Fibroblast of peridontal ligament (primary cell): ENCODE measurements at regions not wholly inside any gene's neighbourhood (a gene's known extent, or its start where the extent isn't known, plus 50 kb on each side); places are given as distances from the start of the nearest gene placed in this dataset.
"Not testable (repeated sequence)": the region's sequence is repeated elsewhere in the genome, so short reads cannot be mapped to it uniquely, and the experiment has no call there.

Experiments
- DNase-seq: peaks from one replicate; pipeline ENCODE4 v3.0.0-alpha.2; 2010; ENCODE audit errors: extremely low read depth

- not testable (repeated sequence) for DNase-seq
Measured at GRCh38 chr9:74085384-74086037, 411.6 kb upstream of the RORB start.

GRCh38 chr9:74090921-74091320, 406.2 kb upstream of the RORB start:
- not testable (repeated sequence) for DNase-seq

- no peak for DNase-seq
Measured at GRCh38 chr9:74092491-74092834, 404.7 kb upstream of the RORB start.

- not testable (repeated sequence) for DNase-seq
Measured at GRCh38 chr9:74094037-74094436, 403.1 kb upstream of the RORB start.

- DNase-seq, result no peak
Measured at GRCh38 chr9:74094766-74095165, 402.4 kb upstream of the RORB start.

- no peak for DNase-seq
Measured at GRCh38 chr9:74095925-74096324, 401.2 kb upstream of the RORB start.

GRCh38 chr9:74096420-74096819, 400.7 kb upstream of the RORB start:
- DNase-seq, result no peak

- DNase-seq, result no peak
Measured at GRCh38 chr9:74100042-74100441, 397.1 kb upstream of the RORB start.

GRCh38 chr9:74102148-74102547, 395.0 kb upstream of the RORB start:
- DNase-seq, result not testable (repeated sequence)

- DNase-seq, result no peak
Measured at GRCh38 chr9:74102702-74103101, 394.4 kb upstream of the RORB start.

- DNase-seq, result no peak
Measured at GRCh38 chr9:74107692-74108091, 389.4 kb upstream of the RORB start.

GRCh38 chr9:74115976-74116375, 381.2 kb upstream of the RORB start:
- DNase-seq, result no peak

- DNase-seq, result no peak
Measured at GRCh38 chr9:74117151-74117550, 380.0 kb upstream of the RORB start.

- no peak for DNase-seq
Measured at GRCh38 chr9:74117731-74118130, 379.4 kb upstream of the RORB start.

GRCh38 chr9:74120061-74120460, 377.1 kb upstream of the RORB start:
- no peak for DNase-seq

GRCh38 chr9:74120470-74120869, 376.7 kb upstream of the RORB start:
- no peak for DNase-seq

- no peak for DNase-seq
Measured at GRCh38 chr9:74122216-74122615, 374.9 kb upstream of the RORB start.

GRCh38 chr9:74122661-74123060, 374.5 kb upstream of the RORB start:
- no peak for DNase-seq

GRCh38 chr9:74125941-74126340, 371.2 kb upstream of the RORB start:
- DNase-seq, result no peak

GRCh38 chr9:74132986-74133385, 364.1 kb upstream of the RORB start:
- DNase-seq, result no peak

GRCh38 chr9:74133921-74134320, 363.2 kb upstream of the RORB start:
- DNase-seq, result no peak

- no peak for DNase-seq
Measured at GRCh38 chr9:74138182-74138581, 359.0 kb upstream of the RORB start.

GRCh38 chr9:74140141-74140540, 357.0 kb upstream of the RORB start:
- DNase-seq, result no peak

- no peak for DNase-seq
Measured at GRCh38 chr9:74147906-74148305, 349.2 kb upstream of the RORB start.
